HG03439 (cell line): ENCODE measurements at regions not wholly inside any gene's neighbourhood (a gene's known extent, or its start where the extent isn't known, plus 50 kb on each side); places are given as distances from the start of the nearest gene placed in this dataset.
"Not testable (repeated sequence)": the region's sequence is repeated elsewhere in the genome, so short reads cannot be mapped to it uniquely, and the experiment has no call there.

Experiments
- ATAC-seq: cut with Tn5 transposase; IDR thresholded peaks from one replicate; pipeline ENCODE4 v1.9.1; 2021; ENCODE audit warnings: mild to moderate bottlenecking, moderate library complexity; ENCODE audit not compliant: unreplicated experiment

GRCh38 chr5:98510143-98510985, 263.1 kb upstream of the RGMB start:
- ATAC-seq = no peak

- no peak for ATAC-seq
Measured at GRCh38 chr5:98513380-98513779, 260.1 kb upstream of the RGMB start.

GRCh38 chr5:98514215-98514614, 259.2 kb upstream of the RGMB start:
- no peak for ATAC-seq

- no peak for ATAC-seq
Measured at GRCh38 chr5:98516701-98517100, 256.8 kb upstream of the RGMB start.

- no peak for ATAC-seq
Measured at GRCh38 chr5:98517560-98518366, 255.7 kb upstream of the RGMB start.

GRCh38 chr5:98518754-98519153, 254.7 kb upstream of the RGMB start:
- no peak for ATAC-seq

- ATAC-seq = no peak
Measured at GRCh38 chr5:98519571-98519970, 253.9 kb upstream of the RGMB start.

GRCh38 chr5:98521821-98522220, 251.6 kb upstream of the RGMB start:
- no peak for ATAC-seq

- no peak for ATAC-seq
Measured at GRCh38 chr5:98524773-98525172, 248.7 kb upstream of the RGMB start.

- no peak for ATAC-seq
Measured at GRCh38 chr5:98527846-98528245, 245.6 kb upstream of the RGMB start.

- no peak for ATAC-seq
Measured at GRCh38 chr5:98529321-98529720, 244.1 kb upstream of the RGMB start.

- no peak for ATAC-seq
Measured at GRCh38 chr5:98530224-98530623, 243.2 kb upstream of the RGMB start.

GRCh38 chr5:98535901-98536300, 237.6 kb upstream of the RGMB start:
- ATAC-seq = no peak

- no peak for ATAC-seq
Measured at GRCh38 chr5:98540056-98540455, 233.4 kb upstream of the RGMB start.

GRCh38 chr5:98541641-98542040, 231.8 kb upstream of the RGMB start:
- no peak for ATAC-seq

- ATAC-seq = no peak
Measured at GRCh38 chr5:98543490-98543889, 230.0 kb upstream of the RGMB start.

GRCh38 chr5:98546924-98547323, 226.5 kb upstream of the RGMB start:
- not testable (repeated sequence) for ATAC-seq

GRCh38 chr5:98556712-98557111, 216.8 kb upstream of the RGMB start:
- no peak for ATAC-seq

- ATAC-seq = no peak
Measured at GRCh38 chr5:98557916-98558315, 215.5 kb upstream of the RGMB start.

GRCh38 chr5:98563885-98564653, 209.4 kb upstream of the RGMB start:
- ATAC-seq = no peak

GRCh38 chr5:98564836-98565235, 208.6 kb upstream of the RGMB start:
- ATAC-seq = no peak
